HepG2 (cell line): ENCODE measurements at regions not wholly inside any gene's neighbourhood (a gene's known extent, or its start where the extent isn't known, plus 50 kb on each side); places are given as distances from the start of the nearest gene placed in this dataset.

ENCODE experiments used
- ATAC-seq: fragments of 200-7000 bp; cut with Tn5 transposase; 3 replicates; pipeline ENCODE4 v1.9.1; 2020; ENCODE audit warnings: mild to moderate bottlenecking, moderate library complexity
- BruUV-seq: library from RNA; stranded (reverse); fragments of 400-500 nt; replicated peaks from 2 replicates; lab custom pipeline; 2021; lab: Mats Ljungman, UMichigan
- CTCF ChIA-PET: fragments of 300-600 bp; formaldehyde crosslinking; extraction: SDS; loops from one replicate; lab custom pipeline; 2021; ENCODE audit warnings: low total read pairs, inconsistent platforms, low intra/inter-chr PET ratio; lab: Yijun Ruan, JAX
- POLR2A ChIA-PET: fragments of 350-600 bp; sonication (Branson Sonifier 250); formaldehyde crosslinking; loops from one replicate; lab custom pipeline; 2020; ENCODE audit warnings: antibody characterized with exemption, inconsistent platforms; lab: Yijun Ruan, JAX
- DNase-seq: peaks from one replicate; pipeline ENCODE4 v3.0.0-alpha.2; 2015; ENCODE audit warnings: low spot score
- FAIRE-seq: peaks from 3 replicates; lab custom pipeline; 2011; peaks lifted over from hg19 to GRCh38; lab: Jason Lieb, UNC
- H2AFZ ChIP-seq: one replicate; pipeline ENCODE4 v1.6.1; 2011; ENCODE audit warnings: low read length, inconsistent platforms
- H3K27ac ChIP-seq: fragments of 300-600 bp; 3 replicates; pipeline ENCODE4 v1.8.0; 2011; ENCODE audit warnings: mixed run types, mild to moderate bottlenecking, mixed read lengths, low read length, inconsistent platforms; ENCODE audit not compliant: insufficient read depth; ENCODE audit errors: extremely low read length
- H3K27me3 ChIP-seq, 2 experiments: fragments of 200-600 bp in 1 of 2; 2 replicates in 1 of 2; 3 replicates in 1 of 2; pipeline versions ENCODE4 v1.6.0 to v1.8.0; 2011; ENCODE audit warnings: low read length in 2 of 2, mild to moderate bottlenecking in 2 of 2, moderate library complexity in 2 of 2, inconsistent platforms in 1 of 2; ENCODE audit not compliant: insufficient read depth in 2 of 2, control insufficient read depth in 1 of 2
- H3K36me3 ChIP-seq, 2 experiments: fragments of 200-600 bp in 1 of 2; replicated peaks in 1 of 2; 2 replicates in 1 of 2; 3 replicates in 1 of 2; pipeline versions ENCODE4 v1.5.1 to v1.8.0; 2011; ENCODE audit warnings: low read length in 2 of 2, inconsistent platforms in 1 of 2; ENCODE audit not compliant: insufficient read depth in 2 of 2, control insufficient read depth in 1 of 2
- H3K4me1 ChIP-seq: 2 replicates; pipeline ENCODE4 v1.5.1; 2012; ENCODE audit warnings: low read length, inconsistent platforms; ENCODE audit not compliant: insufficient read depth
- H3K4me2 ChIP-seq: 2 replicates; pipeline ENCODE4 v1.6.0; 2011; ENCODE audit warnings: low read depth, low read length, inconsistent platforms
- H3K4me3 ChIP-seq, 3 experiments: fragments of 200-600 bp in 1 of 3; sonication (generic), shearing (Covaris generic) in 1 of 3; replicated peaks in 1 of 3; 2 replicates each; pipeline ENCODE4 v1.5.1; 2011 to 2016; ENCODE audit warnings: low read length in 3 of 3, inconsistent platforms in 2 of 3, low read depth in 2 of 3, mild to moderate bottlenecking in 2 of 3, control low read depth in 1 of 3, mixed read lengths in 1 of 3; ENCODE audit not compliant: insufficient read depth in 1 of 3
- H3K79me2 ChIP-seq: one replicate; pipeline ENCODE4 v1.6.1; 2011; ENCODE audit warnings: low read length, inconsistent platforms; ENCODE audit not compliant: insufficient read depth
- H3K9ac ChIP-seq: 2 replicates; pipeline ENCODE4 v1.6.0; 2011; ENCODE audit warnings: mild to moderate bottlenecking, low read depth, low read length, inconsistent platforms; ENCODE audit not compliant: insufficient read depth
- H3K9me3 ChIP-seq: 2 replicates; pipeline ENCODE4 v1.5.1; 2012; ENCODE audit warnings: mild to moderate bottlenecking, low read length
- H4K20me1 ChIP-seq: 2 replicates; pipeline ENCODE4 v1.6.0; 2011; ENCODE audit warnings: inconsistent platforms, mild to moderate bottlenecking, low read length, moderate library complexity; ENCODE audit not compliant: insufficient read depth
- KLF16 ChIP-seq, 2 experiments: sonication (generic) in 1 of 2; formaldehyde crosslinking in 1 of 2; IDR thresholded peaks; 2 replicates each; pipeline versions ENCODE4 v1.6.1 to v1.8.0; 2016 to 2023; ENCODE audit warnings: missing genetic modification reagents in 2 of 2, missing compliant biosample characterization in 1 of 2
- MED1 ChIP-seq: sonication (generic); formaldehyde crosslinking; IDR thresholded peaks from 2 replicates; pipeline ENCODE4 v1.4.0; 2020; ENCODE audit warnings: missing genetic modification reagents
- RBM39 ChIP-seq: fragments of 200-400 bp; formaldehyde crosslinking; IDR thresholded peaks from one replicate; pipeline ENCODE4 v1.6.1; 2018; ENCODE audit warnings: antibody characterized with exemption, mild to moderate bottlenecking, low read depth, low read length; ENCODE audit not compliant: poor library complexity, severe bottlenecking
- SALL1 ChIP-seq: sonication (generic); formaldehyde crosslinking; IDR thresholded peaks from 2 replicates; pipeline ENCODE4 v1.8.0; 2022; ENCODE audit warnings: mild to moderate bottlenecking, missing genetic modification reagents
- SRF ChIP-seq: IDR thresholded peaks from 2 replicates; pipeline ENCODE4 v1.6.1; 2011; ENCODE audit warnings: mild to moderate bottlenecking, low read depth, low read length, moderate library complexity
- TEAD3 ChIP-seq: optimal IDR thresholded peaks from 2 replicates; pipeline ENCODE3; 2016; ENCODE audit warnings: borderline replicate concordance
- TRIM22 ChIP-seq: fragments of 450-650 bp; IDR thresholded peaks from 2 replicates; pipeline ENCODE4 v1.6.1; 2017
- ZSCAN22 ChIP-seq: sonication (generic); formaldehyde crosslinking; IDR thresholded peaks from 2 replicates; pipeline ENCODE4 v1.4.0; 2020; ENCODE audit warnings: mild to moderate bottlenecking, missing genetic modification reagents
- WGBS: methylation state at CpG from one replicate; pipeline ENCODE4 v1.1.6; 2017; ENCODE audit warnings: low lambda C conversion rate; 5-methylcytosine and 5-hydroxymethylcytosine counted together
- in situ Hi-C: cut with HindIII; loops from 2 replicates; pipeline ENCODE4 v1.10.0; 2017; ENCODE audit warnings: low pct_unique_long_range_greater_than_20kb; ENCODE audit not compliant: extremely low pct_ligation_motif_present
- intact Hi-C: fragments of 100-400 bp; cut with micrococcal nuclease; formaldehyde crosslinking; loops from one replicate; pipeline ENCODE4 v1.10.0; 2022; ENCODE audit not compliant: unreplicated experiment

- H3K4me1 ChIP-seq = no peaks in the 10 kb centered on the region
- BruUV-seq = no TSS peak
- no peaks in the 10 kb centered on the region for H3K36me3 ChIP-seq
- H3K4me2 ChIP-seq = no peak overlapping the region
- H4K20me1 ChIP-seq = 0 out of 2 replicates have a peak, but pooled peaks cover 8% of the 10 kb centered on the region
- in situ Hi-C loops (no loop called here), intact Hi-C loops (no loop called here)
- ATAC-seq (no peak), FAIRE-seq (no peak), DNase-seq (no peak)
- H3K27me3 ChIP-seq = peaks cover 7 to 34% of the 10 kb centered on the region in 2 experiments; a peak in 4 of 5 replicates
- no peak for TF ChIP-seq KLF16 (CRISPR knock-in tag; IDR thresholded peaks at IDR 0.05)
- no peak for TF ChIP-seq MED1 (CRISPR knock-in tag)
- no peak for TF ChIP-seq TEAD3 (CRISPR knock-in tag)
- no peak for TF ChIP-seq RBM39
- no peak for TF ChIP-seq TRIM22
- TF ChIP-seq SALL1 (CRISPR knock-in tag) = no peak
- TF ChIP-seq ZSCAN22 (CRISPR knock-in tag) = no peak
- TF ChIP-seq SRF = no peak
- CTCF ChIA-PET = no interaction called here
- no peaks in the 10 kb centered on the region for H3K79me2 ChIP-seq
- no peaks in the 10 kb centered on the region for H3K9me3 ChIP-seq
- WGBS = 14% methylated on average over 9 of the region's 16 CpGs
- H3K4me3 ChIP-seq = no peak overlapping the region
- no peak overlapping the region for H3K27ac ChIP-seq
- no peak overlapping the region for H2AFZ ChIP-seq
- POLR2A ChIA-PET = no interaction called here
- H3K9ac ChIP-seq = no peak overlapping the region
These were observed 56.9 kb downstream of the KLHDC7A start for GRCh38 chr1:18537386-18538306.
